SH-SY5Y (cell line): ENCODE measurements at regions not wholly inside any gene's neighbourhood (a gene's known extent, or its start where the extent isn't known, plus 50 kb on each side); places are given as distances from the start of the nearest gene placed in this dataset.

Source experiments
- GATA2 ChIP-seq: IDR thresholded peaks from 2 replicates; pipeline ENCODE4 v1.6.1; 2011; ENCODE audit warnings: mild to moderate bottlenecking, low read depth, low read length
- GATA3 ChIP-seq: IDR thresholded peaks from 2 replicates; pipeline ENCODE4 v1.6.1; 2011; ENCODE audit warnings: low read depth, mild to moderate bottlenecking, low read length, moderate library complexity

- TF ChIP-seq GATA2 = no peak
- TF ChIP-seq GATA3 = no peak
Measured at GRCh38 chr12:58621126-58621525, 299.2 kb downstream of the LRIG3 start.

- TF ChIP-seq GATA3 (no peak), GATA2 (no peak)
Measured at GRCh38 chr12:58629376-58629775, 290.9 kb downstream of the LRIG3 start.

- TF ChIP-seq GATA3 (no peak), GATA2 (no peak)
Measured at GRCh38 chr12:58633479-58633878, 286.8 kb downstream of the LRIG3 start.

GRCh38 chr12:58639318-58639934 is 280.9 kb downstream of the LRIG3 start:
- TF ChIP-seq GATA3 = no peak
- TF ChIP-seq GATA2 = no peak

- TF ChIP-seq GATA3 (no peak), GATA2 (no peak)
Measured at GRCh38 chr12:58640314-58640713, 280.0 kb downstream of the LRIG3 start.

GRCh38 chr12:58645946-58646345 is 274.4 kb downstream of the LRIG3 start:
- TF ChIP-seq GATA3 (no peak), GATA2 (no peak)

- TF ChIP-seq GATA2 (no peak), GATA3 (no peak)
Measured at GRCh38 chr12:58647495-58647894, 272.8 kb downstream of the LRIG3 start.

GRCh38 chr12:58648176-58648575 is 272.1 kb downstream of the LRIG3 start:
- TF ChIP-seq GATA3 = no peak
- TF ChIP-seq GATA2 = no peak

- TF ChIP-seq GATA2 = no peak
Measured at GRCh38 chr12:58651850-58652249, 268.5 kb downstream of the LRIG3 start.

GRCh38 chr12:58654021-58654420 is 266.3 kb downstream of the LRIG3 start:
- no peak for TF ChIP-seq GATA3
- no peak for TF ChIP-seq GATA2

GRCh38 chr12:58655375-58655774 is 264.9 kb downstream of the LRIG3 start:
- TF ChIP-seq GATA3 (no peak), GATA2 (no peak)

- TF ChIP-seq GATA3 (no peak), GATA2 (no peak)
Measured at GRCh38 chr12:58656254-58657009, 263.9 kb downstream of the LRIG3 start.

GRCh38 chr12:58657190-58657589 is 263.1 kb downstream of the LRIG3 start:
- TF ChIP-seq GATA2 (no peak), GATA3 (no peak)

GRCh38 chr12:58665375-58665774 is 254.9 kb downstream of the LRIG3 start:
- TF ChIP-seq GATA2 = no peak
- TF ChIP-seq GATA3 = no peak

GRCh38 chr12:58668233-58668632 is 252.1 kb downstream of the LRIG3 start:
- TF ChIP-seq GATA2 = no peak
- no peak for TF ChIP-seq GATA3
